K562 (cell line): ENCODE measurements at regions not wholly inside any gene's neighbourhood (a gene's known extent, or its start where the extent isn't known, plus 50 kb on each side); places are given as distances from the start of the nearest gene placed in this dataset.
A peak's percentile ranks its signal among the peaks of the same experiment; 100 is the strongest.

Experiments used
- ATAC-seq: fragments of 200-7000 bp; cut with Tn5 transposase; 3 replicates; pipeline ENCODE4 v1.9.1; 2020; ENCODE audit warnings: moderate library complexity
- BruUV-seq: library from RNA; stranded (reverse); fragments of 400-500 nt; replicated peaks from 2 replicates; lab custom pipeline; 2021; lab: Mats Ljungman, UMichigan
- CTCF ChIA-PET: fragments of 300-600 bp; formaldehyde crosslinking; extraction: SDS; loops from one replicate; lab custom pipeline; 2021; ENCODE audit warnings: low intra/inter-chr PET ratio; lab: Yijun Ruan, JAX
- POLR2A ChIA-PET: fragments of 300-600, 350-650 bp; sonication (Branson Sonifier 250); formaldehyde crosslinking; extraction: SDS; loops from one replicate; lab custom pipeline; 2021; ENCODE audit warnings: antibody characterized with exemption, inconsistent platforms; lab: Yijun Ruan, JAX
- DNase-seq, 4 experiments: peaks; one replicate each; pipeline versions ENCODE4 v3.0.0 to v3.0.0-alpha.2; 2011 to 2018; ENCODE audit warnings: low spot score in 3 of 4, mixed read lengths in 3 of 4; ENCODE audit errors: extremely low read depth in 1 of 4
- FAIRE-seq: peaks from 2 replicates; lab custom pipeline; 2011; peaks lifted over from hg19 to GRCh38; lab: Jason Lieb, UNC
- H2AFZ ChIP-seq: 2 replicates; pipeline ENCODE4 v1.6.0; 2011; ENCODE audit warnings: low read depth, low read length, control low read depth, inconsistent platforms
- H3K27ac ChIP-seq: fragments of 200-600 bp; 3 replicates; pipeline ENCODE4 v1.8.0; 2011; ENCODE audit warnings: low read depth, mild to moderate bottlenecking, control low read depth, inconsistent platforms, low read length, moderate library complexity, mixed read lengths; ENCODE audit errors: extremely low read depth
- H3K27me3 ChIP-seq, 2 experiments: fragments of 300-600 bp in 1 of 2; 2 replicates in 1 of 2; 3 replicates in 1 of 2; pipeline versions ENCODE4 v1.6.0 to v1.8.0; 2011; ENCODE audit warnings: inconsistent platforms in 2 of 2, low read length in 2 of 2, mild to moderate bottlenecking in 1 of 2, mixed read lengths in 1 of 2, moderate library complexity in 1 of 2; ENCODE audit not compliant: control insufficient read depth in 2 of 2, insufficient read depth in 2 of 2
- H3K36me3 ChIP-seq: fragments of 300-600 bp; 3 replicates; pipeline ENCODE4 v1.8.0; 2011; ENCODE audit warnings: mild to moderate bottlenecking, low read length, inconsistent platforms; ENCODE audit not compliant: control insufficient read depth, insufficient read depth
- H3K4me1 ChIP-seq, 2 experiments: fragments of 200-600 bp in 1 of 2; replicated peaks in 1 of 2; 2 replicates in 1 of 2; 3 replicates in 1 of 2; pipeline versions ENCODE4 v1.5.1 to v1.8.0; 2011; ENCODE audit warnings: inconsistent platforms in 2 of 2, low read length in 2 of 2, mild to moderate bottlenecking in 1 of 2, mixed read lengths in 1 of 2, moderate library complexity in 1 of 2; ENCODE audit not compliant: control insufficient read depth in 2 of 2, insufficient read depth in 2 of 2
- H3K4me2 ChIP-seq: 2 replicates; pipeline ENCODE4 v1.6.1; 2011; ENCODE audit warnings: low read length, control low read depth, inconsistent platforms, mixed read lengths; ENCODE audit not compliant: insufficient read depth
- H3K4me3 ChIP-seq: fragments of 200-600 bp; sonication (generic), shearing (Covaris generic); 2 replicates; pipeline ENCODE4 v1.5.1; 2016; ENCODE audit warnings: control low read depth, inconsistent platforms
- H3K79me2 ChIP-seq: fragments of 200-600 bp; 3 replicates; pipeline ENCODE4 v1.8.0; 2011; ENCODE audit warnings: low read length, inconsistent platforms; ENCODE audit not compliant: control insufficient read depth, insufficient read depth
- H3K9ac ChIP-seq, 2 experiments: 2 replicates each; pipeline versions ENCODE4 v1.6.0 to v1.6.1; 2011; ENCODE audit warnings: low read depth in 2 of 2, low read length in 2 of 2, control low read depth in 1 of 2, inconsistent platforms in 1 of 2, mild to moderate bottlenecking in 1 of 2, mixed read lengths in 1 of 2; ENCODE audit not compliant: insufficient read depth in 1 of 2
- H3K9me1 ChIP-seq: one replicate; pipeline ENCODE4 v1.6.0; 2011; ENCODE audit warnings: inconsistent platforms, mild to moderate bottlenecking, low read length, moderate library complexity; ENCODE audit not compliant: control insufficient read depth, insufficient read depth
- H3K9me3 ChIP-seq: replicated peaks from 2 replicates; pipeline ENCODE4 v1.5.1; 2011; ENCODE audit warnings: low read depth, low read length, inconsistent platforms; ENCODE audit not compliant: control insufficient read depth, insufficient read depth
- H4K20me1 ChIP-seq: replicated peaks from 2 replicates; pipeline ENCODE4 v1.6.1; 2011; ENCODE audit warnings: low read length, inconsistent platforms, mixed read lengths; ENCODE audit not compliant: control insufficient read depth, insufficient read depth
- ARID3B ChIP-seq: fragments of 250-450 bp; sonication (Bioruptor Pico); IDR thresholded peaks from 2 replicates; pipeline ENCODE4 v1.4.0; 2020; ENCODE audit warnings: borderline replicate concordance
- CTBP1 ChIP-seq: fragments of 450-650 bp; IDR thresholded peaks from 2 replicates; pipeline ENCODE4 v1.6.1; 2016; ENCODE audit warnings: borderline replicate concordance
- E2F3 ChIP-seq: fragments of 250-450 bp; sonication (Bioruptor Pico); IDR thresholded peaks from 2 replicates; pipeline ENCODE4 v1.4.0; 2020; ENCODE audit warnings: mild to moderate bottlenecking
- GTF2A2 ChIP-seq: IDR thresholded peaks from 2 replicates; pipeline ENCODE4 v1.6.1; 2016; ENCODE audit warnings: mild to moderate bottlenecking, missing genetic modification characterization, missing compliant biosample characterization
- HMBOX1 ChIP-seq: sonication (generic); IDR thresholded peaks from 2 replicates; pipeline ENCODE4 v1.6.1; 2016
- KLF13 ChIP-seq: fragments of 450-650 bp; IDR thresholded peaks from 2 replicates; pipeline ENCODE4 v1.6.1; 2016; ENCODE audit warnings: missing genetic modification characterization, low read depth, mild to moderate bottlenecking, missing compliant biosample characterization, moderate library complexity, borderline replicate concordance
- MCM7 ChIP-seq, 2 experiments: fragments of 450-650 bp; IDR thresholded peaks; 2 replicates each; pipeline ENCODE4 v1.6.1; 2016 to 2018
- MTA1 ChIP-seq: fragments of 450-650 bp; IDR thresholded peaks from 2 replicates; pipeline ENCODE4 v1.6.1; 2017; ENCODE audit warnings: borderline replicate concordance
- NFATC3 ChIP-seq: fragments of 450-650 bp; IDR thresholded peaks from 2 replicates; pipeline ENCODE4 v1.6.1; 2017; ENCODE audit warnings: mild to moderate bottlenecking
- NUFIP1 ChIP-seq: fragments of 450-650 bp; IDR thresholded peaks from 2 replicates; pipeline ENCODE4 v1.6.1; 2018; ENCODE audit not compliant: partially characterized antibody
- ZNF766 ChIP-seq: fragments of 200-800 bp; sonication (Bioruptor generic); conservative IDR thresholded peaks from 2 replicates; pipeline ENCODE4 v1.6.1; 2016; ENCODE audit warnings: missing genetic modification characterization, missing compliant biosample characterization
- WGBS: fragments of 100-300 bp; shearing (Covaris generic); methylation state at CpG from one replicate; pipeline ENCODE4 v1.1.6; 2016; ENCODE audit warnings: low coverage, mixed read lengths; ENCODE audit not compliant: insufficient coverage; ENCODE audit errors: missing lambda C conversion rate; 5-methylcytosine and 5-hydroxymethylcytosine counted together
- in situ Hi-C: fragments of 300-500 bp; cut with MboI; formaldehyde crosslinking; loops from 4 replicates; pipeline ENCODE4 v1.15.0; 2018; ENCODE audit warnings: inconsistent platforms, mixed read lengths
- intact Hi-C: fragments of 100-400 bp; cut with micrococcal nuclease; formaldehyde crosslinking; loops from 2 replicates; pipeline ENCODE4 v1.14.2; 2022

- Histone ChIP-seq H2AFZ (no peak overlapping the region), H3K27ac (no peak overlapping the region), H3K27me3 (peaks cover 26 to 81% of the 10 kb centered on the region in 2 experiments), H3K9me1 (no peaks in the 10 kb centered on the region), H3K9me3 (no peaks in the 10 kb centered on the region), H3K4me3 (no peak overlapping the region), H3K4me2 (no peak overlapping the region), H3K4me1 (peaks cover 0 to 10% of the 10 kb centered on the region in 2 experiments; a peak in 3 of 5 replicates), H3K36me3 (no peaks in the 10 kb centered on the region), H3K79me2 (no peaks in the 10 kb centered on the region), H3K9ac (no peak overlapping the region), H4K20me1 (peaks cover 10% of the 10 kb centered on the region; the same call in 1 of the 2 replicates)
- intact Hi-C loops (no loop called here), in situ Hi-C loops (no loop called here)
- ChIA-PET POLR2A (interaction anchor here (0.6 kb wide), 1 partner anchor 20 kb away, joined by 4 read pairs; no protein-coding TSS in a partner anchor), CTCF (no interaction called here)
- FAIRE-seq (no peak), DNase-seq (no peak), ATAC-seq (no peak)
- TF ChIP-seq HMBOX1: peak; percentile 53; the same call in 1 of the 2 replicates
- TF ChIP-seq NFATC3: no peak
- no TSS peak for BruUV-seq
- WGBS: 0% methylated on average over 4 of the region's 4 CpGs
These were observed 72.7 kb upstream of the TINAGL1 start for GRCh38 chr1:31503570-31503969.

- Histone ChIP-seq H3K27ac (no peak overlapping the region), H4K20me1 (peaks cover 11% of the 10 kb centered on the region; the same call in 1 of the 2 replicates), H3K79me2 (no peaks in the 10 kb centered on the region), H2AFZ (no peak overlapping the region), H3K4me2 (no peak overlapping the region), H3K9me1 (no peaks in the 10 kb centered on the region), H3K36me3 (no peaks in the 10 kb centered on the region), H3K9me3 (no peaks in the 10 kb centered on the region), H3K27me3 (peaks cover 24 to 82% of the 10 kb centered on the region in 2 experiments; a peak in 4 of 5 replicates), H3K9ac (no peak overlapping the region), H3K4me1 (peaks cover 0 to 10% of the 10 kb centered on the region in 2 experiments; a peak in 3 of 5 replicates), H3K4me3 (no peak overlapping the region)
- FAIRE-seq: no peak
- TF ChIP-seq E2F3 (CRISPR knock-in tag): no peak
- TF ChIP-seq CTBP1: no peak
- no peak for TF ChIP-seq NUFIP1
- TF ChIP-seq KLF13 (tag): no peak
- TF ChIP-seq MCM7 (IDR thresholded peaks at IDR 0.05): no peak
- TF ChIP-seq ZNF766 (CRISPR knock-in tag): no peak
- no peak for TF ChIP-seq ARID3B
- no peak for TF ChIP-seq GTF2A2 (tag)
- no peak for TF ChIP-seq MTA1
- ATAC-seq: no peak
- CTCF ChIA-PET: no interaction called here
- no TSS peak for BruUV-seq
- POLR2A ChIA-PET: interaction anchor here (0.6 kb wide), 1 partner anchor 20 kb away, joined by 4 read pairs; no protein-coding TSS in a partner anchor
- intact Hi-C loops: no loop called here
- no peak for DNase-seq
- in situ Hi-C loops: no loop called here
- 2% methylated on average over 8 of the region's 8 CpGs for WGBS
These were observed 72.3 kb upstream of the TINAGL1 start for GRCh38 chr1:31504001-31504400.
